ENCODE measurements at regions not wholly inside any gene's neighbourhood (a gene's known extent, or its start where the extent isn't known, plus 50 kb on each side); places are given as distances from the start of the nearest gene placed in this dataset.

DNA sequence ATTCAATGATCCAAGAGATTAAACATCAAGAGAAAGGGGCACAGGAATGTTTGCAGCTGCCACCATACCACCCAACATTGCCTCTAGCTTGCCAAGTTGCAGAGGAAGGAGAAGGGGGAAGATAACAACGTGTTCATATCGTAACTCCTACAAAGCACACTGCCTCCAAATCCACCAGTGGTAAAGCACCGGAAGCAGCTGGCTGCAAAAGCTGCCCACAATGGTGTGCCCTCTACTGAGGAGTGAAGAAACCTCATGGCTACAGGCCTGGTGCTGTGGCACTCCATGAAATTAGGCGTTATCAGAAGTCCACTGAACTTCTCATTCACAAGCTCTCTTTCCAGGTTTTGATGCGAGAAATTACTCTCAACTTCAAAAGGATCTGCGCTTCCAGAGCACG lies 263.9 kb upstream of the STT3B start:
- Histone ChIP-seq H3K9ac (no peak overlapping the region), H4K20me1 (ENCODE audit: insufficient read depth) (no peaks in the 10 kb centered on the region), H3K9me3 (ENCODE audit: low read depth) (no peaks in the 10 kb centered on the region), H3K27me3 (replicated peaks; ENCODE audit: insufficient read depth) (no peaks in the 10 kb centered on the region), H3K4me1 (ENCODE audit: insufficient read depth) (peaks cover 1% of the 10 kb centered on the region), H3K36me3 (ENCODE audit: low read depth) (no peaks in the 10 kb centered on the region), H3F3A (ENCODE audit: insufficient read depth) (peaks cover 3% of the 10 kb centered on the region), H3K27ac (no peak overlapping the region), H2AFZ (no peak overlapping the region), H3K4me2 (ENCODE audit: unreplicated experiment) (no peak overlapping the region), H3K4me3 (no peak overlapping the region), H3K9me2 (ENCODE audit: insufficient read depth) (no peaks in the 10 kb centered on the region), H3K79me2 (ENCODE audit: insufficient read depth) (no peaks in the 10 kb centered on the region)
- in situ Hi-C loops (cut with MboI) = no loop called here
- DNase-seq = no peak
- TF ChIP-seq EZH2phosphoT487 (IDR thresholded peaks at IDR 0.05; ENCODE audit: insufficient read depth, low read depth) = no peak
- no peak for TF ChIP-seq EZH2 (IDR thresholded peaks at IDR 0.05; ENCODE audit: insufficient read depth, poor library complexity, severe bottlenecking)
- WGBS, 2 experiments (ENCODE audit: low coverage in 1 of 2, low lambda C conversion rate in 2 of 2, missing lambda C conversion rate in 2 of 2) = 82 to 83% methylated on average over 7 of the region's 7 CpGs

DNA sequence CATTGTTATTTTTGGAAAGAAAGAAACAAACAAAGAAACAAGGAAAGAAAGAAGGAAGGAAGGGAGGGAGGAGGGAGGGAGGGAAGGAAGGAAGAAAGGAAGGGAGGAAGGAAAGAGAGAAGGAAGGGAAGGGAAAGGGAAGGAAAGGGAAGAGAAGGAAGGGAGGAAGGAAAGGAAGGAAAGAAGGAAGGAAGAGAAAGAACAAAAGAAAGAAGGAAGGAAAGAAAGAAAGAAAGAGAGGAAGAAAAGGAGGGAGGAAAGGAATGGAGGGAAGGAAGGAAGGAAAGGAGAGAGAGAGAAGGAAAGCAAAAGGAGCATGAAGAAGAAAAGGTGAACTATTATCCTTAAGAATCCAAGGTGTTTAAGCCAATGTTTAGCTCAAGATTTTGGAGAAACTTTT lies 262.7 kb upstream of the STT3B start:
- H3K4me2 ChIP-seq (ENCODE audit: unreplicated experiment) = no peak overlapping the region
- H3K27me3 ChIP-seq (replicated peaks; ENCODE audit: insufficient read depth) = no peaks in the 10 kb centered on the region
- H3K9me2 ChIP-seq (ENCODE audit: insufficient read depth) = no peaks in the 10 kb centered on the region
- no peaks in the 10 kb centered on the region for H3K9me3 ChIP-seq (ENCODE audit: low read depth)
- in situ Hi-C loops (cut with MboI) = no loop called here
- peaks cover 13% of the 10 kb centered on the region for H3K4me1 ChIP-seq (ENCODE audit: insufficient read depth)
- H2AFZ ChIP-seq = no peak overlapping the region
- H3K27ac ChIP-seq = no peak overlapping the region
- H3K36me3 ChIP-seq (ENCODE audit: low read depth) = no peaks in the 10 kb centered on the region
- H4K20me1 ChIP-seq (ENCODE audit: insufficient read depth) = no peaks in the 10 kb centered on the region
- H3F3A ChIP-seq (ENCODE audit: insufficient read depth) = peaks cover 14% of the 10 kb centered on the region
- no peak overlapping the region for H3K4me3 ChIP-seq
- TF ChIP-seq EZH2 (IDR thresholded peaks at IDR 0.05; ENCODE audit: insufficient read depth, poor library complexity, severe bottlenecking) (no peak), EZH2phosphoT487 (IDR thresholded peaks at IDR 0.05; ENCODE audit: insufficient read depth, low read depth) (no peak)
- no peaks in the 10 kb centered on the region for H3K79me2 ChIP-seq (ENCODE audit: insufficient read depth)
- no peak overlapping the region for H3K9ac ChIP-seq
- no peak for DNase-seq

DNA sequence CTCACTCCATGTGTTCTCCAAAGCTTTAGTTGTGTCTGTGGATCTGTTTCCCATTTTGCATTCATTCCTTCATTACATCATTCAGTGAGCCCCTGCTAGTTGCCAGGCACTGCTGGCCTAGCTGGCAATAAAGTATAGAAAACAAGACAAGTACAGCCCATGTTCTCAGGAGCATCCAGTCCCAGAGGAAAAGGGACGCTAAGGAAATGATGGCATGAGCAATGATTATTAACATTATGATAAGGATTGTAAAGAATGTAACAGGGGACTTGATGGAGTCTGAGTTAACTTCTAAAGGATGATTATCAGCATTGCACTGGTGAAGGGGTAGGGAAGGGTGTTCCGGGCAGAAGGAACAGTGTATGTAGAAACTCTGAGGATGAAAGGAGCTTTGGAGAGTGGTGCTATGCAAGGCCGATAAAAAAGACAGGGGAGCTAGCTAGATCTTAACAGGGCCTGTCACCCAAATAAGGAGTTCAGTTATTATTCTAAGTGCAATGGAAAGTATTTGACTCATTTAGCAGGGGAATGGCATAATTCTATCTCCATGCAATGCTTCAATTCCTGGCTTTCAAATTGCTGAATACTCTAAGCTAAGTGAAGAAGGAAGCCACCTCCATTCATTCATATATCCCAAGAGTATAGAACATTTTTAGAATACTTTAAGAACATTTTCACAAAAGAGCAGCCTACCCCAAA lies 258.2 kb upstream of the STT3B start:
- Histone ChIP-seq H3K4me1 (ENCODE audit: insufficient read depth) (peaks cover 37% of the 10 kb centered on the region), H3K27ac (peak overlapping the region; percentile 85), H3K4me3 (peak overlapping the region; percentile 43), H4K20me1 (ENCODE audit: insufficient read depth) (no peaks in the 10 kb centered on the region), H3K9me3 (ENCODE audit: low read depth) (no peaks in the 10 kb centered on the region), H3K36me3 (ENCODE audit: low read depth) (no peaks in the 10 kb centered on the region), H3K4me2 (ENCODE audit: unreplicated experiment) (peak overlapping the region; percentile 88), H3K79me2 (ENCODE audit: insufficient read depth) (no peaks in the 10 kb centered on the region), H3K27me3 (replicated peaks; ENCODE audit: insufficient read depth) (no peaks in the 10 kb centered on the region), H3K9me2 (ENCODE audit: insufficient read depth) (no peaks in the 10 kb centered on the region), H3F3A (ENCODE audit: insufficient read depth) (peaks cover 35% of the 10 kb centered on the region), H2AFZ (peak overlapping the region; percentile 51), H3K9ac (peak overlapping the region; percentile 50)
- TF ChIP-seq EZH2 (IDR thresholded peaks at IDR 0.05; ENCODE audit: insufficient read depth, poor library complexity, severe bottlenecking) = no peak
- TF ChIP-seq EZH2phosphoT487 (IDR thresholded peaks at IDR 0.05; ENCODE audit: insufficient read depth, low read depth) = no peak
- 49 to 55% methylated on average over 3 of the region's 3 CpGs for WGBS, 2 experiments (ENCODE audit: low coverage in 1 of 2, low lambda C conversion rate in 2 of 2, missing lambda C conversion rate in 2 of 2)
- peak; percentile 70 for DNase-seq
- in situ Hi-C loops (cut with MboI) = no loop called here

DNA sequence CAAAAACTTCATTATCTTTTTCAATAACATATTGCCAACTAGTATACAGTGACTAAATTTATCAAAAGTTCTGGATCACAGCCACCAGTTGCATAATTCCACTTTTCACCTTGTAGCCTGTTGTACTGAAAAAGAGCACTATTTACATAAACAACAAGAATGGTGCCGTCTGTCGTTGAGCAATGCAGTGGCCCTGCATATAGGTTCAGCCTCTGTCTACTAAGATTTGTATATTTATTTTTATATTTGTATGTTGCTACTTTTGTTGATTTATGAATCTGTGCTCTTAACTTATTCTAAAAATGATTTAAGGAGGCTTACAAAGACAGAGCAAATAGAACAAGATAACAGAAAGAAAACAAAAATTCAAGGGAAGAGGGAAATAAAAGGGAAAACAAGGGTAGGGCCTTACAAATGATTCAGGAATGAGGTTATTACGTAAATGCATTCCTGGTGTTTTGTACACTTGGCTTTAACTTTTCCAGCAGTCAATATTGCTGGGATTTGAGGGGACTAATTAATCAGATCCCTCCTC lies 257.6 kb upstream of the STT3B start:
- Histone ChIP-seq H3F3A (ENCODE audit: insufficient read depth) (peaks cover 35% of the 10 kb centered on the region), H3K27me3 (replicated peaks; ENCODE audit: insufficient read depth) (no peaks in the 10 kb centered on the region), H3K9me3 (ENCODE audit: low read depth) (no peaks in the 10 kb centered on the region), H3K36me3 (ENCODE audit: low read depth) (no peaks in the 10 kb centered on the region), H3K27ac (peak overlapping the region; percentile 85), H3K9ac (peak overlapping the region; percentile 50), H3K79me2 (ENCODE audit: insufficient read depth) (no peaks in the 10 kb centered on the region), H3K4me3 (peak overlapping the region; percentile 43), H3K4me2 (ENCODE audit: unreplicated experiment) (peak overlapping the region; percentile 88), H3K9me2 (ENCODE audit: insufficient read depth) (no peaks in the 10 kb centered on the region), H2AFZ (peak overlapping the region; percentile 14; the same call in 1 of the 2 replicates), H3K4me1 (ENCODE audit: insufficient read depth) (peaks cover 37% of the 10 kb centered on the region), H4K20me1 (ENCODE audit: insufficient read depth) (no peaks in the 10 kb centered on the region)
- no peak for TF ChIP-seq EZH2phosphoT487 (IDR thresholded peaks at IDR 0.05; ENCODE audit: insufficient read depth, low read depth)
- no peak for TF ChIP-seq EZH2 (IDR thresholded peaks at IDR 0.05; ENCODE audit: insufficient read depth, poor library complexity, severe bottlenecking)
- peak; percentile 72 for DNase-seq
- WGBS, 2 experiments (ENCODE audit: low coverage in 1 of 2, low lambda C conversion rate in 2 of 2, missing lambda C conversion rate in 2 of 2) = 18 to 32% methylated on average over 3 of the region's 3 CpGs
- in situ Hi-C loops (cut with MboI) = no loop called here

Data from GM23248 (cell line).